ENCODE measurements at regions not wholly inside any gene's neighbourhood (a gene's known extent, or its start where the extent isn't known, plus 50 kb on each side); places are given as distances from the start of the nearest gene placed in this dataset.

- DNase-seq, result no peak
Observed at GRCh38 chr10:83909001-83909400, 230.3 kb upstream of the GHITM start.

DNA sequence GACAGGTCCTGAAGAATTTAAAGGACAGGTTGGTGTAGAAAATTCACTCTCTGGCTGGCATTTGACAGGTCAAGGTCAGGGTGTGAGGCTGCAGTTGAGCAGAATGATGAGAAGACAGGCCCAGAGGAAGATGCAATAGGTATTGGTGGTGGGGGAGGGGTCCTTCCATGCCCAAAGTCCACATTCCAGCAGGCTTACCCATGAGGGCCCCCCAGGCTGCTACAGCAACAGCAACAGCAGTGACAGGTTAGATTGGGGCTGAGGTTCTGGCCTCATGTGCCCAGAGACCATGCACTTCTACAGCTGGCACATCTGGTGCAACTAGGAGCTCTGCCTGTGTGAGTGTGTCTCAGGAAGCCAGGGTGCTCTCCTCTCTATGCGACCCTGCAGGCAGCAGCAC is 223.5 kb upstream of the GHITM start:
- no peak for DNase-seq

DNA sequence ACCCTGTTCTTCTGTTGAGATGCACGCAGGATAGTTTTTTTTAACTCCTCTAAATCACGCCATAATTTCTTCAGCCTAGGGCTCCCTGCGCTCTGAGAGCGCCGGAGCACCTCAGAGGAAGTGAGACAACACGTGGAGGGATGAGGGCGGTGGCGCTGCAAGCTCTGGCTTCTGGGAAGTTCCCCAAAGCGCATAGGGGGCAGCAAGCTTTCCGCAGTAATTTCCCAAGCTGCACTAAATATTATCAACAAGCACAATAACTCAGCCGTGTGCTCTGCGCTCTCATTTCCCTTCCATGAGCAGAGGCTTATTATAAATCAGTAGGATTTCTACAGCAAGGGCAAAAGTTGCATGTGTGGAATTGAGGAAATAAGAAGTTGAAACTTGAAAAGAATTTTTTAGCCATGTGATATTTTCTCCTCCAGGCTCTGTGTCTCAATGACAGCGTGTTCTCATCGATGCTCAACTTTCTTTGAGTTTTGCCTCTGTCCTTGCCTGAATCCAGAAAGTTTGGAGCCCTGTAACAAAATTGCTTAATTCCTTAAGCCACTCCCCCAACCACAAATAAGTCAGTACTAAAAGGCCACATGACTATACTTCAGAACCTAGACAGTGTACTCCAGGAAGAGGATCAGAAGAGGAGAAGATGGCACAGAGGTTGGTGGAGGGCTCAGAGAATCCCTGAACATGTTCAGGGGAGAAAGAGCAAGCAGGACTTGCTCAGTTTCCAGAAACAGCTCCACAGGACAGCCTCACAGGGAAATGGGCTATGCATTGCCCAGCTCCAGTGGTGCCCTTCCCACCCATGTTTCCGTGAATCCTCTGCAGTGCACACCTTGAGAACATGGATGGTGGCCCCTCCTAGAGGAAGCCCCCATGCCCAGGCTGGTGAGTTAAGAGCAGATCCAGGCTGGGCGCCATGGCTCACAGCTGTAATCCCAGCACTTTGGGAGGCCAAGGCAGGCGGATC is 221.5 kb upstream of the GHITM start:
- no peak for DNase-seq

DNA sequence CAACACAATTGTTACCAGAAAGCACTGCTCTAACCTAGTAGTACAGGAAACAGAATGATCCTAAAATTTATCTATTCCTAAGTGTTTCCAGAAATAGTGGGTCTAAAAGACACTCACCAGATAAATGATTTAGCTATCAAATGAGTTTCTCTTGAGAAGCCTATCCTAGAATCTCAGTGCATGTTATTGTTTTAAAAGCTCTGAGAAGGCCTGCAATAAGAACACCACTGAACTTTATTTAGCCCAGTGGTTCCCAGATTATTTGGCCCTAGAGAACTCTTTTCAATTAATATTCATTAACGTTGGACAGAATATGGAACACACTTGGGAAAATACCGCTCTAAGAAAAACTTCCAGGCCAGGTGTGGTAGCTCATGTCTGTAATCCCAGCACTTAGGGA is 220.1 kb upstream of the GHITM start:
- no peak for DNase-seq

DNA sequence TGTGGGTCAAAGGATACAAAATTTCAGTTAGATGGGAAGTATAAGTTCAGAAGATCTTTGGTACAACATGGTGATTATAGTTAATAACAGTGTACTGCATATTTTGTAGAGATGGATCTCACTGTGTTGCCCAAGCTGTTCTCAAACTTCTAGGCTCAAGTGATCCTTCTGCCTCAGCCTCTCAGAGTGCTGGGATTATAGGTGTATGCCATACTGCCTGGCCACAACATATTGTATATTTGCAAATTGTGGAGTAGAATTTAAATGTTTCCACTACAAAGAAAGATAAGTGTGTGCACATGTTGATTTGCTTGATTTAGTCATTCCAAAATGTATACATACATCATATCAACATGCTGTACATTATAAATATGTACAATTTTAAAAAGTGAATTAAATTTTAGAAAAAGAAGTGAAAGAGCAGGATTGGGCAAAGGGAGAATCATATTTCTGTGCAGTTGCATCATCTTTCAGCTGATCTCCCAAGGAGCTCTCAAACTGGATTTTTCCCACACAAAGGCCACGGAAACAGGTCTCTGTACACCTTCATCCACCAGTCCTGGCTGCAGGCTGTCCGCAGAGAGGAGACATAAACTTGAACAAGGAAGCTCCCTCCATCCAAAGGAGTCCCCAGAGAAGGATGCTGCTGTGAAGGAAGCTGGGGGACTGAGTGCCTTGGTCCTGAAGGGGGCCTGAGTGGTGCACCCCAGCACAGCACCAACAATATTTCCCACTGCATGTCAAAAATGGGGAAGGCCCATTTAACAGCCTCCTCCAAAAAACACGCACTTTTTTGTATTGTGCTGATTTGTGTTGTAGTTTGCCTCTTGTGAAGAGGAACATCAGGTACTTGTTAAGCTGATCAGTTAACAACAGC is 217.1 kb upstream of the GHITM start:
- no peak for DNase-seq

- DNase-seq, result no peak
Observed at GRCh38 chr10:83925133-83925532, 214.2 kb upstream of the GHITM start.

GRCh38 chr10:83926606-83927005 is 212.7 kb upstream of the GHITM start:
- DNase-seq, result no peak

DNA sequence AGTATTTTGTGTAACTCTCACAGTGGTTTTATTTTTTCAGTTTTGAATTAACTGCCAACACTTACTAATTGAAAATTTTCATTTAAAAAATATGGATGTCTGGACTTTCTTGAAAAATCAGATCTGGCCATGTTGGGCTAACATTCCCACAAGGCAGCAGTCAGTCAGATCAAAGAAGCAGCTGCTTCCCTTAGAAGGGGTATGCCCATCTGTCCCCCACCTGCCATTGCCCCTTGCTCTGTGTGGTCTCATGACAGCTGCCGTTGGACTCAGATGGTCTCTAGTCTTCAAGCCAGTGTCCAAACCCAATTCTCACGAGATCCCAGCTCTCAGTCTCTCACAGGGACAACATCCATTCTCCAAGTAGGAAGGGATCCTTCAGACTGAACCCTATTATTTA is 212.1 kb upstream of the GHITM start:
- no peak for DNase-seq

- no peak for DNase-seq
Observed at GRCh38 chr10:83929399-83929798, 209.9 kb upstream of the GHITM start.

GRCh38 chr10:83931669-83932068 is 207.6 kb upstream of the GHITM start:
- no peak for DNase-seq

- DNase-seq, result no peak
Observed at GRCh38 chr10:83932245-83932644, 207.1 kb upstream of the GHITM start.

DNA sequence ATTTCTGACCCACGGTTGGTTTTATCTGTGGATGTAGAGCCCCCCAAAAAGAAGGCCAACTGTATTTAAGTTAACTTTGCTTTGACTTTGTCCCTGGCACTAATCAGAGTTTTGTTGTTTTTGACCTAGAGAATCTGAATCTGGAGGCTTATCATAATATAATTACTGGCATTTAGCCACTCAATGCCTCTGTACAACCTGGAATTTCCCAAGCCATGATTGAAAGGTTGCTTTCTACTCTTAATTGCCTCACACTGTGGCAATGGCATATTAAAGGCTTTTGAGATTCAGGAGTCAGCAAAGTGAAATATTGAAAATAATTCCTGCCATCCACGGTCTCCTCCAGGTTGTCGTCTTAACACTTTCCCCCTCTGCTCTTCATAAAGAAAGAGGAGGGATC is 205.2 kb upstream of the GHITM start:
- no peak for DNase-seq

DNA sequence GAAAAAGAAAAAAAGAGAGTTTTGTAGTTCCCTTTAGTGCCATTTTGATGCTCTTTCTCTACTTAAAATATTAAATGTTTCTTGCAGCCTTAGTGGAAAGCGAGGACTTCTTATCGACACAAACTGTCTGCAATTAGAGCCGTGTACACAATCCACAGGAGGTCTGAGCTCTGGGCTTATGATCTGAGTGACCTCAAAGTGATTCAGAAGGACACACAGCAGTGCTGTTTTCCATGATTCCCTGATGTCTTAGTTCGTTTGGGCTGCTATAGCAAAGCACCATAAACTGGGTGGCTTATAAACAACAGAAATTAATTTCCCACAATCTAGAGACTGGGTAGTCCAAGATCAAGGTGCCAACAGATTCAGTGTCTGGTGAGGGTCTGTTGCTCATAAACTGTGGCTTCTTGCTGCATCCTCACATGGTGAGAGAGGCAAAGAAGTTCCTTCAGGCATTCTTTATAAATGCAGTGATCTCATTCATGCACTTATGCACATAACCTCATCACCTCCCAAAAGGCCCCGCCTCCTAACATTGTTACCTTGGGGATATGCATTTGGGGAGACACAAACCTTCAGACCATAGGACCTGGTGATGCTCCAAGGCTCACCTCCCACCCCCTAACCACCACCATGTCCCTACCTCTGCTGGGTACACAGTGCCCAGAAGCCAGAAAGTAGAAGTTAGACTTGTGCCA is 204.5 kb upstream of the GHITM start:
- DNase-seq, result no peak

GRCh38 chr10:83935339-83935736 is 204.0 kb upstream of the GHITM start:
- DNase-seq, result no peak

- no peak for DNase-seq
Observed at GRCh38 chr10:83935911-83936310, 203.4 kb upstream of the GHITM start.

GRCh38 chr10:83937161-83937560 is 202.1 kb upstream of the GHITM start:
- DNase-seq, result no peak

GRCh38 chr10:83937826-83938225 is 201.5 kb upstream of the GHITM start:
- DNase-seq, result no peak

DNA sequence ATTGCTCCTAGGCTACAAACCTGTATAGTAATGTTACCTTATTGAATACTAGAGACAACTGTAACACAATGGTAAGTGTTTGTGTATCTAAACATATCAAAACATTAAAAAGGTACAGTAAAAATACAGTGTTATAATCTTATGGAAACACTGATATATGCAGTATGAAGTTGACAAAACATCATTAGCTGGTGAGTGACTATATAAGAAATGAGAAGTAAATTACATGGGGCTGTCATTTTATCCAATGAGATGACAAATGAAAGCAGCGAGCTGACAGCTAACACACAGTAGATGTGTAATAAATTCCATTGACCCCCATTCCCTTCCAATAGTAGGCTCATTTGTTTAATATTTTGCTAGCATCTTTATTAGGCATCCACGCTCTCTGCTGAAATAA is 198.1 kb upstream of the GHITM start:
- no peak for DNase-seq

DNA sequence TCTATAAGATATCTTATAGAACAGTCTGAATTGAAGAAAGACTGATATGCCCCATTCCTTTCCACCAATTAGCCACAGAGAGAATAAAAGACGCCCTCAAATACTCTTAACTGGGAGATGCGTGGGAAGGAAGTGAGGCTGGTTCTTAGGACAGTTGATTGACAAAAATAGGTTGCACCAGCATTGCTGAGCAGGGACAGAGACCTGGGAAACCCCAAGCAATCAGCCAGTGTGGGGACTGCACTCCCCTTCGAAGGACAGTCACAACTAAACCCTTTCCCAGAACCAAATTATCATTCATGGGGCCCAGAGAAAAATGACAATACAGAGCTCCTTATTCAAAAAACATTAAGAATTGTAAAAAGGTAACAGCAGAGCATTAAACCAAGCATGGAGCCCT is 196.9 kb upstream of the GHITM start:
- no peak for DNase-seq

DNA sequence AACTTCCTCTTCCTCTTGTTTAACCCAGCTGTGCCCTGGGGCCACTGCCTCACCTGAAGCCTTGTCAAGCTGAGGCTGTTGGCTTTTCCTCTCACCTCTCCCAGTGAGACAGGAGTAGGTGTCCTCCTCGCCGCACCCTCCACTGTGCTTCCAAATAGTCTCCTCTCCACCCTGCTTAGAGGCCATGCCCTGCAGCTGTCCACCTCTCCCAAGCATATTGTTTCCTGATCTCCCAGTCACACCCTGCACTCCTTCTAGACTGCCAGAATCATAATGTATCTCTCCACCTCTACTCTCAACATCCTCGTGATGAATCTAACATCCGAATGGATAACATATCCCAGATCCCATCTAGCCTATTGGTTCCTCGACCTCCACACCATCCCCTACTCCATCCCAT is 196.3 kb upstream of the GHITM start:
- DNase-seq, result no peak

GRCh38 chr10:83943920-83944319 is 195.4 kb upstream of the GHITM start:
- no peak for DNase-seq

DNA sequence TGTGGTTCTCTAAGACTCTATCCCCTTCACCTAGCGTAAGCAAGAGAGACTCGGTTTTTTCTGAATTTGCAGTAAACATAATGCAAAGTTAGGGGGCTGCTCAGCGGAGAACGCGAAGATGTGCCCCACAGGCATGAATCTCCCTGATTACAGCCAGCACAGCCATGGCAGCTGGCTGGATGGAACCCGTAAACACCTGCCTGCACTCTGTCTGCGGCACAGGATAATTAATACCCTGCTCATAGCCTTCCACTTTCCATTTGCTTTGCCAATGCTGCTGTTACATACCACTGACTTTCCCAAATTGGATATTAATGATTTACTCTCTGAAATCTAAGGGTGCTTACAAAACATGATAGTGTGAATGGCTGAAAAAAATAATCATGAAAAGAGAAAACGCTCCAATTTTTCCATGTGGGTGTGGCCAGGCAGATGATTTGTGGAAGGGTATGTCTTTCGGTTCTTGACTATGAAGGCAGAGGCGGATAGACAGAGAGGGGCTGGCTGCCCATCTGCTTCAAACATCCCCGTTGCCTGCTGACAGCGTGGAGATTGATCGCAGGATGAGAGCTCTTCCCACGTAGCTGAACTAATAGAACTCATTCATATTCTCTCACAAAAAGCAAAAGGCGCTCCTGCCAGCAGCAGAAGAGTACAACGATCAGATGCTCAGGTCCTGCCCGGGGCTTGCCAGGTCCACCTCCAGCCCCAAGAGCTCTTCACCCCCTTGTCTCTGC is 193.2 kb upstream of the GHITM start:
- DNase-seq, result no peak

- no peak for DNase-seq
Observed at GRCh38 chr10:83952314-83952713, 187.0 kb upstream of the GHITM start.
